HFFc6 (cell line): ENCODE measurements at regions not wholly inside any gene's neighbourhood (a gene's known extent, or its start where the extent isn't known, plus 50 kb on each side); places are given as distances from the start of the nearest gene placed in this dataset.
"Not testable (repeated sequence)": the region's sequence is repeated elsewhere in the genome, so short reads cannot be mapped to it uniquely, and the experiment has no call there.

Source experiments
- DNase-seq: peaks from one replicate; pipeline ENCODE4 v3.0.0-alpha.2; 2018
- H3K27ac Mint-ChIP-seq: 2 replicates; pipeline ENCODE4 v1.8.0; 2020; ENCODE audit warnings: mild to moderate bottlenecking, mixed read lengths
- H3K27me3 Mint-ChIP-seq: 2 replicates; pipeline ENCODE4 v1.8.0; 2021; ENCODE audit warnings: mild to moderate bottlenecking, moderate library complexity, mixed read lengths; ENCODE audit not compliant: insufficient read depth
- H3K36me3 Mint-ChIP-seq: 2 replicates; pipeline ENCODE4 v1.8.0; 2021; ENCODE audit warnings: low read depth, mixed read lengths
- H3K4me1 Mint-ChIP-seq: 2 replicates; pipeline ENCODE4 v1.8.0; 2020; ENCODE audit warnings: low read depth, mixed read lengths
- H3K4me3 Mint-ChIP-seq: 2 replicates; pipeline ENCODE4 v1.8.0; 2020; ENCODE audit warnings: mild to moderate bottlenecking, moderate library complexity, mixed read lengths
- H3K9me3 Mint-ChIP-seq: 2 replicates; pipeline ENCODE4 v1.8.0; 2020; ENCODE audit warnings: mild to moderate bottlenecking, mixed read lengths
- CTCF ChIP-seq: fragments of 200-600 bp; sonication (generic); IDR thresholded peaks from 2 replicates; pipeline ENCODE4 v1.5.0; 2021; ENCODE audit warnings: antibody characterized with exemption, mild to moderate bottlenecking

- H3K4me3 Mint-ChIP-seq, result no peak overlapping the region
- H3K27me3 Mint-ChIP-seq, result no peaks in the 10 kb centered on the region
- H3K4me1 Mint-ChIP-seq, result no peaks in the 10 kb centered on the region
- peaks cover 24% of the 10 kb centered on the region for H3K9me3 Mint-ChIP-seq
- no peak for DNase-seq
- H3K27ac Mint-ChIP-seq, result no peak overlapping the region
- H3K36me3 Mint-ChIP-seq, result no peaks in the 10 kb centered on the region
- TF ChIP-seq CTCF, result no peak
Observed at GRCh38 chr13:56424246-56424645, 716.5 kb upstream of the PRR20A start.

GRCh38 chr13:56457535-56458190 lies 683.1 kb upstream of the PRR20A start:
- Mint-ChIP-seq H3K36me3 (no peaks in the 10 kb centered on the region), H3K9me3 (peaks cover 55% of the 10 kb centered on the region), H3K4me1 (no peaks in the 10 kb centered on the region), H3K27ac (no peak overlapping the region), H3K27me3 (no peaks in the 10 kb centered on the region), H3K4me3 (no peak overlapping the region)
- no peak for DNase-seq
- no peak for TF ChIP-seq CTCF

- Mint-ChIP-seq H3K27me3 (no peaks in the 10 kb centered on the region), H3K9me3 (peaks cover 39% of the 10 kb centered on the region), H3K27ac (no peak overlapping the region), H3K4me1 (no peaks in the 10 kb centered on the region), H3K36me3 (no peaks in the 10 kb centered on the region), H3K4me3 (no peak overlapping the region)
- TF ChIP-seq CTCF, result no peak
- DNase-seq, result no peak
Observed at GRCh38 chr13:56459286-56459685, 681.4 kb upstream of the PRR20A start.

GRCh38 chr13:56501750-56502149 lies 639.0 kb upstream of the PRR20A start:
- no peaks in the 10 kb centered on the region for H3K36me3 Mint-ChIP-seq
- peaks cover 5% of the 10 kb centered on the region for H3K9me3 Mint-ChIP-seq
- no peak overlapping the region for H3K4me3 Mint-ChIP-seq
- no peak overlapping the region for H3K27ac Mint-ChIP-seq
- no peak for DNase-seq
- no peaks in the 10 kb centered on the region; the same call in 1 of the 2 replicates for H3K27me3 Mint-ChIP-seq
- TF ChIP-seq CTCF, result no peak
- H3K4me1 Mint-ChIP-seq, result no peaks in the 10 kb centered on the region

- no peaks in the 10 kb centered on the region for H3K36me3 Mint-ChIP-seq
- no peak overlapping the region for H3K4me3 Mint-ChIP-seq
- H3K4me1 Mint-ChIP-seq, result no peaks in the 10 kb centered on the region
- peaks cover 28% of the 10 kb centered on the region for H3K9me3 Mint-ChIP-seq
- TF ChIP-seq CTCF, result no peak
- DNase-seq, result no peak
- no peak overlapping the region for H3K27ac Mint-ChIP-seq
- H3K27me3 Mint-ChIP-seq, result no peaks in the 10 kb centered on the region
Observed at GRCh38 chr13:56510836-56511235, 629.9 kb upstream of the PRR20A start.

- not testable (repeated sequence) for H3K4me1 Mint-ChIP-seq, H3K27ac Mint-ChIP-seq
Observed at GRCh38 chr13:56512336-56512735, 628.4 kb upstream of the PRR20A start.

More at GRCh38 chr13:56512336-56512735, 628.4 kb upstream of the PRR20A start:
- DNase-seq, H3K36me3 Mint-ChIP-seq, H3K4me3 Mint-ChIP-seq, H3K27me3 Mint-ChIP-seq: not testable (repeated sequence)
- peaks cover 22% of the 10 kb centered on the region for H3K9me3 Mint-ChIP-seq
